ENCODE measurements at regions not wholly inside any gene's neighbourhood (a gene's known extent, or its start where the extent isn't known, plus 50 kb on each side); places are given as distances from the start of the nearest gene placed in this dataset.

GRCh38 chr3:76083992-76084391, 298.6 kb upstream of the ZNF717 start:
- no peak for DNase-seq

- DNase-seq: no peak
These were observed 310.7 kb upstream of the ZNF717 start for GRCh38 chr3:76096036-76096435.

- no peak for DNase-seq
These were observed 311.7 kb upstream of the ZNF717 start for GRCh38 chr3:76096836-76097588.

- no peak for DNase-seq
These were observed 312.2 kb upstream of the ZNF717 start for GRCh38 chr3:76097589-76097969.

GRCh38 chr3:76099956-76100355, 314.6 kb upstream of the ZNF717 start:
- no peak for DNase-seq

GRCh38 chr3:76107935-76108570, 322.7 kb upstream of the ZNF717 start:
- DNase-seq: no peak

- DNase-seq: no peak
These were observed 326.5 kb upstream of the ZNF717 start for GRCh38 chr3:76111808-76112207.

- no peak for DNase-seq
These were observed 336.7 kb upstream of the ZNF717 start for GRCh38 chr3:76122007-76122406.

- DNase-seq: no peak
These were observed 344.1 kb upstream of the ZNF717 start for GRCh38 chr3:76129441-76129840.

- no peak for DNase-seq
These were observed 346.2 kb upstream of the ZNF717 start for GRCh38 chr3:76131396-76132153.

GRCh38 chr3:76132154-76132470, 346.8 kb upstream of the ZNF717 start:
- DNase-seq: no peak

GRCh38 chr3:76134166-76134565, 348.8 kb upstream of the ZNF717 start:
- DNase-seq: no peak

- DNase-seq: no peak
These were observed 353.6 kb upstream of the ZNF717 start for GRCh38 chr3:76138921-76139320.

GRCh38 chr3:76147846-76148245, 362.5 kb upstream of the ZNF717 start:
- no peak for DNase-seq

- no peak for DNase-seq
These were observed 366.7 kb upstream of the ZNF717 start for GRCh38 chr3:76152028-76152427.

- no peak for DNase-seq
These were observed 376.5 kb upstream of the ZNF717 start for GRCh38 chr3:76161856-76162255.

- no peak for DNase-seq
These were observed 386.3 kb upstream of the ZNF717 start for GRCh38 chr3:76171647-76172046.

- DNase-seq: no peak
These were observed 392.3 kb upstream of the ZNF717 start for GRCh38 chr3:76177610-76178009.

GRCh38 chr3:76178412-76178811, 393.1 kb upstream of the ZNF717 start:
- no peak for DNase-seq

- DNase-seq: no peak
These were observed 395.9 kb upstream of the ZNF717 start for GRCh38 chr3:76181213-76181612.

GRCh38 chr3:76198086-76198485, 412.7 kb upstream of the ZNF717 start:
- no peak for DNase-seq

- no peak for DNase-seq
These were observed 414.0 kb upstream of the ZNF717 start for GRCh38 chr3:76199382-76199781.

GRCh38 chr3:76203578-76203977, 418.2 kb upstream of the ZNF717 start:
- DNase-seq: no peak

- no peak for DNase-seq
These were observed 421.0 kb upstream of the ZNF717 start for GRCh38 chr3:76206346-76206745.

Measured in NCI-H446 treated with DMSO at 0.1 percent for 48 hours (cell line).